NB4 (cell line): ENCODE measurements at regions not wholly inside any gene's neighbourhood (a gene's known extent, or its start where the extent isn't known, plus 50 kb on each side); places are given as distances from the start of the nearest gene placed in this dataset.

ENCODE experiments used
- MYC ChIP-seq: IDR thresholded peaks from 2 replicates; pipeline ENCODE4 v1.6.1; 2011; ENCODE audit warnings: low read depth, low read length
- POLR2A ChIP-seq: IDR thresholded peaks from 2 replicates; pipeline ENCODE4 v1.6.1; 2011; ENCODE audit warnings: mild to moderate bottlenecking; ENCODE audit not compliant: insufficient read length; ENCODE audit errors: extremely low read depth
- TF ChIP-seq, protein P1 (sequence below): IDR thresholded peaks from one replicate; pipeline ENCODE4 v1.5.1; 2012; ENCODE audit warnings: low read depth, low read length
- TF ChIP-seq, protein P2 (sequence below): IDR thresholded peaks from 2 replicates; pipeline ENCODE4 v1.6.1; 2011; ENCODE audit warnings: low read depth, low read length

DNA sequence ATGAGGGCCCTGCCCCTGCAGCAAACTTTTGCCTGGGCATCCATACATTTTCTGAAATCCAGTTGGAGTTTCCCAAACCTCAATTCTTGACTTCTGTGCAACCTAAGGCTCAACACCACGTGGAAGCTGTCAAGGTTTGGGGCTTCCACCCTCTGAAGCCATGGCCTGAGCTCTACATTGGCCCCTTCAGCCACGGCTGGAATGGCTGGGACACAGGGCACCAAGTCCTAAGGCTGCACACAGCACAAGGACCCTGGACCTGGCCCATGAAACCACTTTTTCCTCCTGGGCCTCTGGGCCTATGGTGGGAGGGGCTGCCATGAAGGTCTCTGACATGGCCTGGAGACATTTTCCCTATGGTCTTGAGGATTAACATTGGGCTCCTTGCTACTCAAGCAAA lies 266.3 kb downstream of the LRIG3 start:
- TF ChIP-seq, protein P1, sequence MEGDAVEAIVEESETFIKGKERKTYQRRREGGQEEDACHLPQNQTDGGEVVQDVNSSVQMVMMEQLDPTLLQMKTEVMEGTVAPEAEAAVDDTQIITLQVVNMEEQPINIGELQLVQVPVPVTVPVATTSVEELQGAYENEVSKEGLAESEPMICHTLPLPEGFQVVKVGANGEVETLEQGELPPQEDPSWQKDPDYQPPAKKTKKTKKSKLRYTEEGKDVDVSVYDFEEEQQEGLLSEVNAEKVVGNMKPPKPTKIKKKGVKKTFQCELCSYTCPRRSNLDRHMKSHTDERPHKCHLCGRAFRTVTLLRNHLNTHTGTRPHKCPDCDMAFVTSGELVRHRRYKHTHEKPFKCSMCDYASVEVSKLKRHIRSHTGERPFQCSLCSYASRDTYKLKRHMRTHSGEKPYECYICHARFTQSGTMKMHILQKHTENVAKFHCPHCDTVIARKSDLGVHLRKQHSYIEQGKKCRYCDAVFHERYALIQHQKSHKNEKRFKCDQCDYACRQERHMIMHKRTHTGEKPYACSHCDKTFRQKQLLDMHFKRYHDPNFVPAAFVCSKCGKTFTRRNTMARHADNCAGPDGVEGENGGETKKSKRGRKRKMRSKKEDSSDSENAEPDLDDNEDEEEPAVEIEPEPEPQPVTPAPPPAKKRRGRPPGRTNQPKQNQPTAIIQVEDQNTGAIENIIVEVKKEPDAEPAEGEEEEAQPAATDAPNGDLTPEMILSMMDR = no peak
- no peak for TF ChIP-seq POLR2A
- TF ChIP-seq MYC = no peak
- TF ChIP-seq, protein P2, sequence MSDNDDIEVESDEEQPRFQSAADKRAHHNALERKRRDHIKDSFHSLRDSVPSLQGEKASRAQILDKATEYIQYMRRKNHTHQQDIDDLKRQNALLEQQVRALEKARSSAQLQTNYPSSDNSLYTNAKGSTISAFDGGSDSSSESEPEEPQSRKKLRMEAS = no peak
